GM23338 (cell line): ENCODE measurements at regions not wholly inside any gene's neighbourhood (a gene's known extent, or its start where the extent isn't known, plus 50 kb on each side); places are given as distances from the start of the nearest gene placed in this dataset.

Source experiments
- ATAC-seq: fragments of 200-7000 bp; cut with Tn5 transposase; 3 replicates; pipeline ENCODE4 v1.9.1; 2020
- DNase-seq: peaks from one replicate; pipeline ENCODE4 v3.0.0-alpha.2; 2015; ENCODE audit warnings: low spot score
- H2AFZ ChIP-seq: fragments of 200-600 bp; sonication (generic); 2 replicates; pipeline ENCODE4 v1.8.0; 2016; ENCODE audit warnings: antibody characterized with exemption, mild to moderate bottlenecking, moderate library complexity
- H3F3A ChIP-seq: fragments of 200-600 bp; sonication (generic); replicated peaks from 2 replicates; pipeline ENCODE4 v1.8.0; 2017; ENCODE audit warnings: antibody characterized with exemption, mixed run types, low read depth
- H3K27ac ChIP-seq: fragments of 200-600 bp; sonication (generic); 2 replicates; pipeline ENCODE4 v1.6.1; 2016; ENCODE audit warnings: low read depth
- H3K27me3 ChIP-seq: fragments of 200-600 bp; sonication (generic); 2 replicates; pipeline ENCODE4 v1.8.0; 2016; ENCODE audit warnings: mild to moderate bottlenecking, mixed run types, moderate library complexity; ENCODE audit not compliant: insufficient read depth
- H3K36me3 ChIP-seq: fragments of 200-600 bp; sonication (generic); 2 replicates; pipeline ENCODE4 v1.8.0; 2016; ENCODE audit warnings: mild to moderate bottlenecking; ENCODE audit not compliant: insufficient read depth
- H3K4me1 ChIP-seq: fragments of 200-600 bp; sonication (generic); 2 replicates; pipeline ENCODE4 v1.8.0; 2016; ENCODE audit warnings: mild to moderate bottlenecking, moderate library complexity; ENCODE audit not compliant: insufficient read depth
- H3K4me2 ChIP-seq: fragments of 200-600 bp; sonication (generic); 2 replicates; pipeline ENCODE4 v1.7.1; 2017; ENCODE audit warnings: mixed run types
- H3K4me3 ChIP-seq: fragments of 200-600 bp; sonication (generic); 2 replicates; pipeline ENCODE4 v1.6.1; 2016; ENCODE audit warnings: mixed run types
- H3K79me2 ChIP-seq: fragments of 200-600 bp; sonication (generic); replicated peaks from 2 replicates; pipeline ENCODE4 v1.8.0; 2017; ENCODE audit warnings: mild to moderate bottlenecking; ENCODE audit not compliant: insufficient read depth
- H3K9me2 ChIP-seq: fragments of 200-600 bp; sonication (generic); 2 replicates; pipeline ENCODE4 v1.8.0; 2017; ENCODE audit not compliant: insufficient read depth
- H4K20me1 ChIP-seq: fragments of 200-600 bp; sonication (generic); replicated peaks from 2 replicates; pipeline ENCODE4 v1.8.0; 2017; ENCODE audit warnings: mild to moderate bottlenecking; ENCODE audit not compliant: insufficient read depth
- H3K27ac Mint-ChIP-seq: 2 replicates; pipeline ENCODE4 v1.8.0; 2020; ENCODE audit warnings: inconsistent platforms, mild to moderate bottlenecking, moderate library complexity, mixed read lengths
- H3K27me3 Mint-ChIP-seq: 3 replicates; pipeline ENCODE4 v1.8.0; 2022; ENCODE audit warnings: low read depth, mild to moderate bottlenecking, moderate library complexity, mixed read lengths, inconsistent platforms; ENCODE audit not compliant: insufficient read depth, poor library complexity
- H3K36me3 Mint-ChIP-seq: 3 replicates; pipeline ENCODE4 v1.8.0; 2021; ENCODE audit warnings: low read depth, mild to moderate bottlenecking, inconsistent platforms, moderate library complexity, mixed read lengths
- H3K4me1 Mint-ChIP-seq: 3 replicates; pipeline ENCODE4 v1.8.0; 2020; ENCODE audit warnings: mild to moderate bottlenecking, inconsistent platforms, mixed read lengths
- H3K4me3 Mint-ChIP-seq: 3 replicates; pipeline ENCODE4 v1.8.0; 2021; ENCODE audit warnings: moderate library complexity, mild to moderate bottlenecking, inconsistent platforms, mixed read lengths
- H3K9me3 Mint-ChIP-seq: 3 replicates; pipeline ENCODE4 v1.8.0; 2020; ENCODE audit warnings: moderate library complexity, mild to moderate bottlenecking, inconsistent platforms, mixed read lengths
- CREB1 ChIP-seq: fragments of 250-450 bp; sonication (Bioruptor Pico); IDR thresholded peaks from 2 replicates; pipeline ENCODE4 v1.5.0; 2020; ENCODE audit warnings: low read depth, mild to moderate bottlenecking, moderate library complexity
- ETS1 ChIP-seq: IDR thresholded peaks from 2 replicates; pipeline ENCODE4 v1.6.1; 2016; ENCODE audit warnings: antibody characterized with exemption
- EZH2 ChIP-seq: fragments of 200-600 bp; sonication (generic); IDR thresholded peaks from one replicate; pipeline ENCODE4 v1.8.0; 2017; ENCODE audit warnings: antibody characterized with exemption, mild to moderate bottlenecking, low read depth; ENCODE audit not compliant: unreplicated experiment
- EZH2phosphoT487 ChIP-seq: fragments of 200-600 bp; sonication (generic); IDR thresholded peaks from one replicate; pipeline ENCODE4 v1.8.1; 2018; ENCODE audit warnings: antibody characterized with exemption; ENCODE audit not compliant: unreplicated experiment
- ZNF114 ChIP-seq: fragments of 250-450 bp; sonication (Bioruptor Pico); IDR thresholded peaks from 2 replicates; pipeline ENCODE4 v1.5.0; 2020; ENCODE audit warnings: mild to moderate bottlenecking, moderate library complexity
- ZNF331 ChIP-seq: fragments of 250-450 bp; sonication (Bioruptor Pico); IDR thresholded peaks from 2 replicates; pipeline ENCODE4 v1.5.0; 2020; ENCODE audit warnings: low read depth, mild to moderate bottlenecking, moderate library complexity
- ZNF462 ChIP-seq: fragments of 250-450 bp; sonication (Bioruptor Pico); IDR thresholded peaks from 2 replicates; pipeline ENCODE4 v1.5.0; 2020; ENCODE audit warnings: mild to moderate bottlenecking, moderate library complexity
- TF ChIP-seq, protein P1 (sequence below): IDR thresholded peaks from one replicate; pipeline ENCODE4 v1.6.1; 2018; ENCODE audit warnings: antibody characterized with exemption; ENCODE audit not compliant: unreplicated experiment
- TF ChIP-seq, protein P2 (sequence below), 2 experiments: fragments of 200-600 bp in 1 of 2; sonication (generic) in 1 of 2; conservative IDR thresholded peaks; 2 replicates each; pipeline versions ENCODE4 v1.5.1 to v1.6.1; 2016 to 2017; ENCODE audit warnings: antibody characterized with exemption in 2 of 2, low read depth in 2 of 2, mild to moderate bottlenecking in 2 of 2, moderate library complexity in 1 of 2

GRCh38 chrX:65866773-65867172 lies 173.1 kb downstream of the VSIG4 start (continued):
- TF ChIP-seq ZNF462 (CRISPR knock-in tag) (no peak), ZNF331 (CRISPR knock-in tag) (no peak), EZH2phosphoT487 (no peak)
- TF ChIP-seq, protein P1, sequence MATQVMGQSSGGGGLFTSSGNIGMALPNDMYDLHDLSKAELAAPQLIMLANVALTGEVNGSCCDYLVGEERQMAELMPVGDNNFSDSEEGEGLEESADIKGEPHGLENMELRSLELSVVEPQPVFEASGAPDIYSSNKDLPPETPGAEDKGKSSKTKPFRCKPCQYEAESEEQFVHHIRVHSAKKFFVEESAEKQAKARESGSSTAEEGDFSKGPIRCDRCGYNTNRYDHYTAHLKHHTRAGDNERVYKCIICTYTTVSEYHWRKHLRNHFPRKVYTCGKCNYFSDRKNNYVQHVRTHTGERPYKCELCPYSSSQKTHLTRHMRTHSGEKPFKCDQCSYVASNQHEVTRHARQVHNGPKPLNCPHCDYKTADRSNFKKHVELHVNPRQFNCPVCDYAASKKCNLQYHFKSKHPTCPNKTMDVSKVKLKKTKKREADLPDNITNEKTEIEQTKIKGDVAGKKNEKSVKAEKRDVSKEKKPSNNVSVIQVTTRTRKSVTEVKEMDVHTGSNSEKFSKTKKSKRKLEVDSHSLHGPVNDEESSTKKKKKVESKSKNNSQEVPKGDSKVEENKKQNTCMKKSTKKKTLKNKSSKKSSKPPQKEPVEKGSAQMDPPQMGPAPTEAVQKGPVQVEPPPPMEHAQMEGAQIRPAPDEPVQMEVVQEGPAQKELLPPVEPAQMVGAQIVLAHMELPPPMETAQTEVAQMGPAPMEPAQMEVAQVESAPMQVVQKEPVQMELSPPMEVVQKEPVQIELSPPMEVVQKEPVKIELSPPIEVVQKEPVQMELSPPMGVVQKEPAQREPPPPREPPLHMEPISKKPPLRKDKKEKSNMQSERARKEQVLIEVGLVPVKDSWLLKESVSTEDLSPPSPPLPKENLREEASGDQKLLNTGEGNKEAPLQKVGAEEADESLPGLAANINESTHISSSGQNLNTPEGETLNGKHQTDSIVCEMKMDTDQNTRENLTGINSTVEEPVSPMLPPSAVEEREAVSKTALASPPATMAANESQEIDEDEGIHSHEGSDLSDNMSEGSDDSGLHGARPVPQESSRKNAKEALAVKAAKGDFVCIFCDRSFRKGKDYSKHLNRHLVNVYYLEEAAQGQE = no peak

- ATAC-seq = no peak
- H3K79me2 ChIP-seq = no peaks in the 10 kb centered on the region
- no peaks in the 10 kb centered on the region for H3K36me3 ChIP-seq
- no peaks in the 10 kb centered on the region for H3K9me2 ChIP-seq
- H3K27me3 ChIP-seq = no peaks in the 10 kb centered on the region
- Mint-ChIP-seq H3K27me3 (peaks cover 2% of the 10 kb centered on the region), H3K4me1 (peaks cover 8% of the 10 kb centered on the region; the same call in 2 of the 3 replicates), H3K4me3 (no peak overlapping the region), H3K27ac (no peak overlapping the region), H3K9me3 (no peaks in the 10 kb centered on the region), H3K36me3 (no peaks in the 10 kb centered on the region)
- no peak for DNase-seq
- no peak overlapping the region for H2AFZ ChIP-seq
- no peak overlapping the region for H3K4me3 ChIP-seq
- H3K27ac ChIP-seq = no peak overlapping the region
- no peaks in the 10 kb centered on the region for H3F3A ChIP-seq
- no peak overlapping the region for H3K4me2 ChIP-seq
- no peaks in the 10 kb centered on the region for H3K4me1 ChIP-seq
- H4K20me1 ChIP-seq = no peaks in the 10 kb centered on the region
- TF ChIP-seq ETS1 (no peak), ZNF114 (CRISPR knock-in tag) (no peak), CREB1 (CRISPR knock-in tag) (no peak), EZH2 (no peak)
- TF ChIP-seq, protein P2, sequence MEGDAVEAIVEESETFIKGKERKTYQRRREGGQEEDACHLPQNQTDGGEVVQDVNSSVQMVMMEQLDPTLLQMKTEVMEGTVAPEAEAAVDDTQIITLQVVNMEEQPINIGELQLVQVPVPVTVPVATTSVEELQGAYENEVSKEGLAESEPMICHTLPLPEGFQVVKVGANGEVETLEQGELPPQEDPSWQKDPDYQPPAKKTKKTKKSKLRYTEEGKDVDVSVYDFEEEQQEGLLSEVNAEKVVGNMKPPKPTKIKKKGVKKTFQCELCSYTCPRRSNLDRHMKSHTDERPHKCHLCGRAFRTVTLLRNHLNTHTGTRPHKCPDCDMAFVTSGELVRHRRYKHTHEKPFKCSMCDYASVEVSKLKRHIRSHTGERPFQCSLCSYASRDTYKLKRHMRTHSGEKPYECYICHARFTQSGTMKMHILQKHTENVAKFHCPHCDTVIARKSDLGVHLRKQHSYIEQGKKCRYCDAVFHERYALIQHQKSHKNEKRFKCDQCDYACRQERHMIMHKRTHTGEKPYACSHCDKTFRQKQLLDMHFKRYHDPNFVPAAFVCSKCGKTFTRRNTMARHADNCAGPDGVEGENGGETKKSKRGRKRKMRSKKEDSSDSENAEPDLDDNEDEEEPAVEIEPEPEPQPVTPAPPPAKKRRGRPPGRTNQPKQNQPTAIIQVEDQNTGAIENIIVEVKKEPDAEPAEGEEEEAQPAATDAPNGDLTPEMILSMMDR (conservative IDR thresholded peaks at IDR 0.05; ENCODE audit: low read depth in 2 of 2) = no peak
Measured at GRCh38 chrX:65866146-65866545, 173.7 kb downstream of the VSIG4 start.
